Brain microvascular endothelial cell (primary cell): ENCODE measurements at regions not wholly inside any gene's neighbourhood (a gene's known extent, or its start where the extent isn't known, plus 50 kb on each side); places are given as distances from the start of the nearest gene placed in this dataset.

Experiments used
- DNase-seq: peaks from one replicate; pipeline ENCODE4 v3.0.0-alpha.2; 2020
- H3K27ac ChIP-seq: fragments of 250-450 bp; sonication (Bioruptor Pico); 2 replicates; pipeline ENCODE4 v1.5.1; 2020; ENCODE audit warnings: mild to moderate bottlenecking, moderate library complexity
- H3K27me3 ChIP-seq: fragments of 250-450 bp; sonication (Bioruptor Pico); replicated peaks from 2 replicates; pipeline ENCODE4 v1.5.1; 2020; ENCODE audit warnings: mild to moderate bottlenecking
- H3K36me3 ChIP-seq: fragments of 250-450 bp; sonication (Bioruptor Pico); replicated peaks from 2 replicates; pipeline ENCODE4 v1.5.1; 2020; ENCODE audit warnings: mild to moderate bottlenecking
- H3K4me3 ChIP-seq: 2 replicates; pipeline ENCODE4 v1.5.1; 2011; ENCODE audit warnings: low read depth, mild to moderate bottlenecking, control low read depth, low read length, moderate library complexity
- in situ Hi-C: cut with HindIII; loops from 2 replicates; pipeline ENCODE4 v1.10.0; 2017; ENCODE audit warnings: low sequenced_read_pairs, low pct_ligation_motif_present
- TF ChIP-seq, protein P1 (sequence below): IDR thresholded peaks from 2 replicates; pipeline ENCODE4 v1.5.1; 2011; ENCODE audit warnings: low read depth, mild to moderate bottlenecking, moderate library complexity, low read length, control low read depth, inconsistent platforms; ENCODE audit errors: missing control alignments

DNA sequence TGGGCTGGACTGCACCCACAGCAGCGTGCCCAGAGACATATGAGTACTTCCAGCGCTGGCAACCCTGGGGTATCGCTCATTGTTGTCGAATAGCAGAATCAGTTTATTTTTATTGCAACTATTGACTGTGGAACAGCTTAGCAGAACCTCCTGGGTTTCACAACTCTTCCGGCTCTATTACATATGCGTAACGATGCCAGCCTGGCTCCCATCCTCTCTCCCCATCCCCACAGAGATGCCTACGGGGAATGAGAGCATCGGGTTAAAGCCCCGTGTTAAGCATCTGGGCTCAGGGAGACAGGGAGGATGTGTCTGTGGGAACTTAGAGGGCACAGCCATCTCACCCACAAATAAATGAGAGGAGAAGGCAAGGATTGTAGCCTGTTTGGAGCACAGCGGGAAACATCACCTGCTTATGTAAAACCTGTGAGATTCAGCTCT, 76.6 kb upstream of the DLG1 start:
- Histone ChIP-seq H3K27ac (no peak overlapping the region), H3K27me3 (no peaks in the 10 kb centered on the region), H3K4me3 (no peak overlapping the region), H3K36me3 (no peaks in the 10 kb centered on the region)
- no peak for DNase-seq
- in situ Hi-C loops, result no loop called here
- TF ChIP-seq, protein P1, sequence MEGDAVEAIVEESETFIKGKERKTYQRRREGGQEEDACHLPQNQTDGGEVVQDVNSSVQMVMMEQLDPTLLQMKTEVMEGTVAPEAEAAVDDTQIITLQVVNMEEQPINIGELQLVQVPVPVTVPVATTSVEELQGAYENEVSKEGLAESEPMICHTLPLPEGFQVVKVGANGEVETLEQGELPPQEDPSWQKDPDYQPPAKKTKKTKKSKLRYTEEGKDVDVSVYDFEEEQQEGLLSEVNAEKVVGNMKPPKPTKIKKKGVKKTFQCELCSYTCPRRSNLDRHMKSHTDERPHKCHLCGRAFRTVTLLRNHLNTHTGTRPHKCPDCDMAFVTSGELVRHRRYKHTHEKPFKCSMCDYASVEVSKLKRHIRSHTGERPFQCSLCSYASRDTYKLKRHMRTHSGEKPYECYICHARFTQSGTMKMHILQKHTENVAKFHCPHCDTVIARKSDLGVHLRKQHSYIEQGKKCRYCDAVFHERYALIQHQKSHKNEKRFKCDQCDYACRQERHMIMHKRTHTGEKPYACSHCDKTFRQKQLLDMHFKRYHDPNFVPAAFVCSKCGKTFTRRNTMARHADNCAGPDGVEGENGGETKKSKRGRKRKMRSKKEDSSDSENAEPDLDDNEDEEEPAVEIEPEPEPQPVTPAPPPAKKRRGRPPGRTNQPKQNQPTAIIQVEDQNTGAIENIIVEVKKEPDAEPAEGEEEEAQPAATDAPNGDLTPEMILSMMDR, result no peak

- Histone ChIP-seq H3K36me3 (no peaks in the 10 kb centered on the region), H3K4me3 (no peak overlapping the region), H3K27ac (no peak overlapping the region), H3K27me3 (no peaks in the 10 kb centered on the region)
- in situ Hi-C loops, result no loop called here
- TF ChIP-seq, protein P1, result no peak
- DNase-seq, result no peak
Observed at GRCh38 chr3:197373096-197373495, 74.7 kb upstream of the DLG1 start.

GRCh38 chr3:197372047-197372661, 73.7 kb upstream of the DLG1 start:
- peak; percentile 69 for DNase-seq
- H3K4me3 ChIP-seq, result no peak overlapping the region
- TF ChIP-seq, protein P1, result no peak
- no peak overlapping the region for H3K27ac ChIP-seq
- in situ Hi-C loops, result no loop called here
- H3K27me3 ChIP-seq, result no peaks in the 10 kb centered on the region
- H3K36me3 ChIP-seq, result no peaks in the 10 kb centered on the region

- Histone ChIP-seq H3K36me3 (no peaks in the 10 kb centered on the region), H3K27ac (no peak overlapping the region), H3K4me3 (no peak overlapping the region), H3K27me3 (no peaks in the 10 kb centered on the region)
- in situ Hi-C loops, result no loop called here
- TF ChIP-seq, protein P1, result no peak
- DNase-seq, result no peak
Observed at GRCh38 chr3:197371591-197372046, 73.2 kb upstream of the DLG1 start.

- no peak overlapping the region for H3K27ac ChIP-seq
- in situ Hi-C loops, result no loop called here
- TF ChIP-seq, protein P1, result no peak
- H3K27me3 ChIP-seq, result no peaks in the 10 kb centered on the region
- no peaks in the 10 kb centered on the region for H3K36me3 ChIP-seq
- H3K4me3 ChIP-seq, result no peak overlapping the region
- DNase-seq, result no peak
Observed at GRCh38 chr3:197369545-197369944, 71.1 kb upstream of the DLG1 start.

DNA sequence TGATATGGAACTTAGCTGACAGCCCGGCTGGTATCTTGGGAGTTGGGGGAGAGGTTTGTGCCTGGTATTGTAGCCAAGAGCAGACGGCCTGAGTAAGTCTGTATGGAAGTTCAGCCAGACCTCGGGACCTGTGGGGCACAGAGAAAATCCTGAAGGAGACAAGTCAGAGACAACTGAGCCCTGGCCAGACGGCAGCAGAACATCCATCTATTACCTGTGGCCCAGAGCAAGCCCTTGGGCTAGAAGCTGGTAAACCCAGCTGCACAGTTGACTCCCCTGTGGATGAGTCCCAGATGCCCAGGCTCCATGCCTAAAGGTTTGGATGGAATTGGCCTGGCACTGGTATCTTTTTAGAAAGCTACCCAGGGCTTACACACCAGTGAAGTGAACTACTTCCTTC, 70.4 kb upstream of the DLG1 start:
- no peaks in the 10 kb centered on the region for H3K36me3 ChIP-seq
- no peak for DNase-seq
- H3K4me3 ChIP-seq, result no peak overlapping the region
- H3K27me3 ChIP-seq, result no peaks in the 10 kb centered on the region
- H3K27ac ChIP-seq, result no peak overlapping the region
- TF ChIP-seq, protein P1, result no peak
- in situ Hi-C loops, result no loop called here
